Left lung (tissue), 4 donors: ENCODE measurements at regions not wholly inside any gene's neighbourhood (a gene's known extent, or its start where the extent isn't known, plus 50 kb on each side); places are given as distances from the start of the nearest gene placed in this dataset.
A peak's percentile ranks its signal among the peaks of the same experiment; 100 is the strongest.

Source experiments
- ATAC-seq: fragments of 200-7000 bp; cut with Tn5 transposase; one replicate; pipeline ENCODE4 v1.9.1; 2020; ENCODE audit warnings: moderate library complexity
- DNase-seq, 4 donors: peaks; one replicate each; pipeline ENCODE4 v3.0.0-alpha.2; 2013 to 2020
- H3K27ac ChIP-seq, 2 donors: fragments of 200-600 bp; sonication (generic) in 1 of 2; one replicate each; pipeline versions ENCODE4 v1.5.0 to v1.8.0; 2020 to 2021
- H3K27me3 ChIP-seq, 2 donors: fragments of 200-600 bp; sonication (generic) in 1 of 2; one replicate each; pipeline versions ENCODE4 v1.5.0 to v1.8.0; 2020 to 2021
- H3K36me3 ChIP-seq, 2 donors: fragments of 200-600 bp; sonication (generic) in 1 of 2; one replicate each; pipeline versions ENCODE4 v1.5.0 to v1.8.0; 2020 to 2021
- H3K4me1 ChIP-seq, 2 donors: fragments of 200-600 bp; one replicate each; pipeline ENCODE4 v1.8.0; 2021
- H3K4me3 ChIP-seq, 2 donors: fragments of 200-600 bp; sonication (generic) in 1 of 2; one replicate each; pipeline versions ENCODE4 v1.5.0 to v1.8.0; 2020 to 2021; ENCODE audit warnings: mild to moderate bottlenecking in 1 of 2
- H3K9me3 ChIP-seq, 2 donors: fragments of 200-600 bp; sonication (generic) in 1 of 2; one replicate each; pipeline versions ENCODE4 v1.5.0 to v1.8.0; 2020 to 2021
- intact Hi-C, 2 donors: fragments of 100-400 bp; cut with DNase I; formaldehyde crosslinking; loops; one replicate each; pipeline versions ENCODE4 v1.11.2 to v1.14.2; 2022
- TF ChIP-seq, protein P1 (sequence below), 2 donors: fragments of 200-600 bp; sonication (generic) in 1 of 2; IDR thresholded peaks; one replicate each; pipeline versions ENCODE4 v1.5.0 to v1.8.0; 2021; ENCODE audit warnings: antibody characterized with exemption in 2 of 2
- donor health status: DM: no; HTN: yes; CAD: no.
- donor health status: DM: no; HTN: no; CAD: no.

DNA sequence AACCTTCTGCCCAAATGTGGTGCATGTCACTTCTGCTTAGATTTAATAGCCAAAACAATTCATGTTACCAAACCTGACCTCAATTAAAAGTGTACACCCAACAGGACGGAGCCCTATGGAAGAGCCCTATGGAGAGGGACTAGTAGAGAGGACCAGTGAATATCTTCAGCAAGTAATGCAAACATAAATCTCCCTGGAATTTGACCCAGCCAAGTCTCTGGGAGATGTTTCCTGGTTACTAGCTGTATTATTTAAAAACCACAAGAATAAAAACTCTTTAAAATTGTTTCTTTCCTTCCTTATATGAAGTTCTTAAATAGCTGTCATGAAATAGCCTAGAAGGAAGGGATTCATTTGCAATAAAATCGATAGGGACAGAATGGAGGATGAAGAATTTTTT lies 255.8 kb downstream of the CDH11 start:
- H3K27ac ChIP-seq = no peak overlapping the region
- TF ChIP-seq, protein P1, sequence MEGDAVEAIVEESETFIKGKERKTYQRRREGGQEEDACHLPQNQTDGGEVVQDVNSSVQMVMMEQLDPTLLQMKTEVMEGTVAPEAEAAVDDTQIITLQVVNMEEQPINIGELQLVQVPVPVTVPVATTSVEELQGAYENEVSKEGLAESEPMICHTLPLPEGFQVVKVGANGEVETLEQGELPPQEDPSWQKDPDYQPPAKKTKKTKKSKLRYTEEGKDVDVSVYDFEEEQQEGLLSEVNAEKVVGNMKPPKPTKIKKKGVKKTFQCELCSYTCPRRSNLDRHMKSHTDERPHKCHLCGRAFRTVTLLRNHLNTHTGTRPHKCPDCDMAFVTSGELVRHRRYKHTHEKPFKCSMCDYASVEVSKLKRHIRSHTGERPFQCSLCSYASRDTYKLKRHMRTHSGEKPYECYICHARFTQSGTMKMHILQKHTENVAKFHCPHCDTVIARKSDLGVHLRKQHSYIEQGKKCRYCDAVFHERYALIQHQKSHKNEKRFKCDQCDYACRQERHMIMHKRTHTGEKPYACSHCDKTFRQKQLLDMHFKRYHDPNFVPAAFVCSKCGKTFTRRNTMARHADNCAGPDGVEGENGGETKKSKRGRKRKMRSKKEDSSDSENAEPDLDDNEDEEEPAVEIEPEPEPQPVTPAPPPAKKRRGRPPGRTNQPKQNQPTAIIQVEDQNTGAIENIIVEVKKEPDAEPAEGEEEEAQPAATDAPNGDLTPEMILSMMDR (IDR thresholded peaks at IDR 0.05) = no peak
- no peak overlapping the region for H3K4me3 ChIP-seq
- H3K4me1 ChIP-seq = no peaks in the 10 kb centered on the region
- no peaks in the 10 kb centered on the region for H3K36me3 ChIP-seq
- intact Hi-C loops = no loop called here
- DNase-seq (no peak), ATAC-seq (no peak)
- H3K9me3 ChIP-seq = no peaks in the 10 kb centered on the region
- H3K27me3 ChIP-seq = no peaks in the 10 kb centered on the region

DNA sequence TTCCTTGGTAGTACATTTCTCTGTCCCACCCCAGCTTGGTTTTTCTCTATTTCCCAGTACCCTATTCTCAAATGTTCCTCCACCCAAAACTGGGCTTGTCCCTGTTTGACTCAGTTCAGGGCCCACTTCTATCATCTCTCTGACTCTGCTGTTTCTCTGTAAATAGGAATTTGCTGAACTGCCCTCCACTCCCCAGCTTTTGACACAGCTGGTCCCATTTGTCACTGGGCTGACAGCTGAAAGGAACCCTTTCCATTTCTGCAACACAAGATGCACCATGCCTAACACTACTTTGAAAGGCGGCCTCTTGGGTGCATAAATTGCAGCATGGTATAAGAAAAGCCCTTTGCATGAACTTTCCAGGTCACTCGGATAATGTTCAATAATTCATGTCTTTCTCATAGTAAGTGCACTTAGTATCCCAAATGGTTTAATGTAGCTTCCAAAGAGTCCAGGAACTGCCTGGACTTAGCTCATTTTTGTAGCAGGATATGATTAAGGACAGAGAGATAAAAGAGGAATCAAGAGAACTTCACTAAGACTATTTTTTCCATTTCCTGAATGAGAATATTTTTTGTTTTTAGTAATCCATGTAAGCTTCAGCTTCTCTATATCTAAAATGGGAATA lies 256.7 kb downstream of the CDH11 start:
- Histone ChIP-seq H3K36me3 (no peaks in the 10 kb centered on the region), H3K27me3 (no peaks in the 10 kb centered on the region), H3K9me3 (no peaks in the 10 kb centered on the region), H3K27ac (no peak overlapping the region), H3K4me1 (no peaks in the 10 kb centered on the region), H3K4me3 (no peak overlapping the region)
- TF ChIP-seq, protein P1 (IDR thresholded peaks at IDR 0.05) = no peak
- intact Hi-C loops = no loop called here
- no peak for DNase-seq
- no peak for ATAC-seq

DNA sequence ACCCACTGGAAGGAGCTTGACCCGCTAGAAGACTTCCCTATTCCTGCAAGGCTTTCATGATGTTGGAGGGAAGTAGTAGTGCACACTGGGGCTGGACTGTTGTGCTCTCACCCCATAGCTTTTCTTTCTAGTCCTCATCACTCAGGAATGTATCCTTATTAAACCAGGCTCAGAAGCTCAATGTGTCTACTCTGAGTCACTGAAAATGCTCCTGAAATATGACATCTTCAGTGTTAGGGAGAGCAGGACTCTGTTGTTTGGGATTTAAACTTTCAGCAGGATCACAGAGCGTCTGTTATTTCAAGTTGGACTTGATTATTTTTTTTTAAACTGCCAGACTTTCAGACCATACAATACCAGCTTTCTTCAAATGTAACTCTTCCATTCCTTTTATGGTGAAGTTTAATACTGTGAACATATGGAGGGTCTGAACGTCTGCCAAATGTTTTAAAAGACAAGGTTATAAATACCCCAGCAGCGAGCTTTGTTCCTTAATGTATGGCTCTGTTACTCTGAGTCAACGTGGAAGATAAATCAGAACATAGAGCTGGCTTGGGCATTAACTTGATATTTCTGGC lies 257.5 kb downstream of the CDH11 start:
- no peaks in the 10 kb centered on the region for H3K36me3 ChIP-seq
- H3K4me3 ChIP-seq = no peak overlapping the region
- H3K4me1 ChIP-seq = no peaks in the 10 kb centered on the region
- H3K27me3 ChIP-seq = no peaks in the 10 kb centered on the region
- TF ChIP-seq, protein P1 (IDR thresholded peaks at IDR 0.05) = no peak
- H3K9me3 ChIP-seq = no peaks in the 10 kb centered on the region
- DNase-seq = peak in 2 of 4 donors; percentile 31 to 42
- ATAC-seq = peak; percentile 49
- no peak overlapping the region for H3K27ac ChIP-seq
- intact Hi-C loops = no loop called here

DNA sequence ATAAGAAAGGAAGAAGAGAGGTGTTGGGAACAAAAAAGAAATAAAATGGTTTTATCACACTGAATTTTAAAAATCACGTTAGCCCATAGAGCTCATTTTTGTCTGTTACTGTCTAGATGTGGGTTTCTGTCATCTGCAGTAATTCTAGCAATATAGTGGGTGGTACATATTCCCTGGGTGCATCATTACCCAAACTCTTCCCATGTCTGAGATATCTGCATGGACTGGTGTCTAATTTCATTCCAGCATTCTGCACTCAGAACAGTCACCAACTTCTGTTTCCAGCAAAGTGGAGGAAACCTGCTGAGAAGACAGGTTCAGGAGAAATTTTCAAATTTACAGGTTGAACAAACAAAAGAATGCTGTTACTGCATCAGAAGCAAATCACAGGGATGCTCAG lies 263.8 kb downstream of the CDH11 start:
- TF ChIP-seq, protein P1 (IDR thresholded peaks at IDR 0.05) = no peak

DNA sequence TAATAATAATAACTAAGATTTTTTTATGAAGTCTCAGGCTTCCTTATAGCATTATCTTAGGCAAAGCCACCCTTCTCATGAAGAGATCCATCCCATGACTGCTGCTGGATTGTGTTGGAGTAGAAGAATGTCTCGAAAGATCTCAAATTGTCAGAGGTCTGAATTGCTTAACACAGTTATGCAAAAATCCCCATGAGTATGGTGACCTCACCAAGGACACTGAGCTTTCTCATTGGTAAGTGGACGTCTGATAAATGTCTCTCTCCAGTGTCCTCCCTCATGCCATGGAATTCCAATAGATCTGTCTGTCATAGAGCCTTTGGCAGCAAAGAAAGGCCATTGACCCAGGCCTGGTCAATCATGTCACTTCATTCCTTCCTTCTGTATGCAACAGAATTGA lies 264.5 kb downstream of the CDH11 start:
- no peak for ATAC-seq
- Histone ChIP-seq H3K36me3 (no peaks in the 10 kb centered on the region), H3K4me3 (no peak overlapping the region), H3K27ac (no peak overlapping the region), H3K9me3 (no peaks in the 10 kb centered on the region), H3K27me3 (no peaks in the 10 kb centered on the region), H3K4me1 (no peaks in the 10 kb centered on the region)
- TF ChIP-seq, protein P1 (IDR thresholded peaks at IDR 0.05) = no peak
- no peak for DNase-seq
- intact Hi-C loops = no loop called here

More for the DNA sequence above, 263.8 kb downstream of the CDH11 start:
- H3K9me3 ChIP-seq = no peaks in the 10 kb centered on the region
- intact Hi-C loops = no loop called here
- no peaks in the 10 kb centered on the region for H3K4me1 ChIP-seq
- H3K36me3 ChIP-seq = no peaks in the 10 kb centered on the region
- DNase-seq = no peak
- no peaks in the 10 kb centered on the region for H3K27me3 ChIP-seq
- no peak for ATAC-seq
- no peak overlapping the region for H3K27ac ChIP-seq
- H3K4me3 ChIP-seq = no peak overlapping the region
